ENCODE measurements at regions not wholly inside any gene's neighbourhood (a gene's known extent, or its start where the extent isn't known, plus 50 kb on each side); places are given as distances from the start of the nearest gene placed in this dataset.

- Histone ChIP-seq H3K27me3 (ENCODE audit: insufficient read depth, low read depth, low read length) (no peaks in the 10 kb centered on the region), H3K4me2 (ENCODE audit: low read length) (no peak overlapping the region), H3K9me2 (ENCODE audit: insufficient read depth, low read length) (no peaks in the 10 kb centered on the region), H3K27ac (ENCODE audit: low read length) (no peak overlapping the region), H4K20me1 (ENCODE audit: insufficient read depth) (no peaks in the 10 kb centered on the region), H3K79me2 (replicated peaks; ENCODE audit: insufficient read depth, low read length) (no peaks in the 10 kb centered on the region), H3K4me3 (ENCODE audit: low read length) (no peak overlapping the region), H2AFZ (ENCODE audit: low read depth, low read length) (no peak overlapping the region), H3K36me3 (ENCODE audit: insufficient read depth, low read length) (no peaks in the 10 kb centered on the region), H3F3A (ENCODE audit: insufficient read depth, low read length, poor library complexity, severe bottlenecking) (no peaks in the 10 kb centered on the region), H3K9ac (ENCODE audit: low read length) (no peak overlapping the region), H3K9me3 (ENCODE audit: low read length) (no peaks in the 10 kb centered on the region)
- no peak for TF ChIP-seq EP300 (conservative IDR thresholded peaks at IDR 0.05; ENCODE audit: poor library complexity, severe bottlenecking)
- TF ChIP-seq TAF1 (IDR thresholded peaks at IDR 0.05; ENCODE audit: low read depth): no peak
- no peak for TF ChIP-seq REST (IDR thresholded peaks at IDR 0.05; ENCODE audit: borderline replicate concordance)
- TF ChIP-seq EZH2 (IDR thresholded peaks at IDR 0.05; ENCODE audit: borderline replicate concordance, insufficient read depth, low read length, poor library complexity, severe bottlenecking): no peak
- no peak for TF ChIP-seq POLR2AphosphoS5 (IDR thresholded peaks at IDR 0.05)
- no peak for TF ChIP-seq MXI1 (conservative IDR thresholded peaks at IDR 0.05; ENCODE audit: poor library complexity, severe bottlenecking)
- no peak for TF ChIP-seq CTCF (IDR thresholded peaks at IDR 0.05; ENCODE audit: poor library complexity, severe bottlenecking)
- TF ChIP-seq RAD21 (conservative IDR thresholded peaks at IDR 0.05): no peak
- no peak for TF ChIP-seq SMC3 (conservative IDR thresholded peaks at IDR 0.05; ENCODE audit: poor library complexity)
Measured at GRCh38 chr5:91668261-91668660, 285.1 kb upstream of the ARRDC3 start.

- no peak for TF ChIP-seq EZH2 (IDR thresholded peaks at IDR 0.05; ENCODE audit: borderline replicate concordance, insufficient read depth, low read length, poor library complexity, severe bottlenecking)
- no peak for TF ChIP-seq REST (IDR thresholded peaks at IDR 0.05; ENCODE audit: borderline replicate concordance)
- no peak for TF ChIP-seq RAD21 (conservative IDR thresholded peaks at IDR 0.05)
- no peak for TF ChIP-seq POLR2AphosphoS5 (IDR thresholded peaks at IDR 0.05)
- no peak for TF ChIP-seq TAF1 (IDR thresholded peaks at IDR 0.05; ENCODE audit: low read depth)
- no peak for TF ChIP-seq MXI1 (conservative IDR thresholded peaks at IDR 0.05; ENCODE audit: poor library complexity, severe bottlenecking)
- TF ChIP-seq EP300 (conservative IDR thresholded peaks at IDR 0.05; ENCODE audit: poor library complexity, severe bottlenecking): no peak
- Histone ChIP-seq H4K20me1 (ENCODE audit: insufficient read depth) (no peaks in the 10 kb centered on the region), H2AFZ (ENCODE audit: low read depth, low read length) (no peak overlapping the region), H3K27ac (ENCODE audit: low read length) (no peak overlapping the region), H3K9me2 (ENCODE audit: insufficient read depth, low read length) (no peaks in the 10 kb centered on the region), H3K9me3 (ENCODE audit: low read length) (no peaks in the 10 kb centered on the region), H3K79me2 (replicated peaks; ENCODE audit: insufficient read depth, low read length) (no peaks in the 10 kb centered on the region), H3K36me3 (ENCODE audit: insufficient read depth, low read length) (no peaks in the 10 kb centered on the region), H3K9ac (ENCODE audit: low read length) (no peak overlapping the region), H3K27me3 (ENCODE audit: insufficient read depth, low read depth, low read length) (no peaks in the 10 kb centered on the region), H3K4me3 (ENCODE audit: low read length) (no peak overlapping the region), H3K4me2 (ENCODE audit: low read length) (no peak overlapping the region), H3F3A (ENCODE audit: insufficient read depth, low read length, poor library complexity, severe bottlenecking) (no peaks in the 10 kb centered on the region)
Measured at GRCh38 chr5:91652678-91653077, 269.6 kb upstream of the ARRDC3 start.
